GM12891 (cell line): ENCODE measurements at regions not wholly inside any gene's neighbourhood (a gene's known extent, or its start where the extent isn't known, plus 50 kb on each side); places are given as distances from the start of the nearest gene placed in this dataset.

Experiments
- POLR2A ChIP-seq: IDR thresholded peaks from 2 replicates; pipeline ENCODE4 v1.6.1; 2011; ENCODE audit warnings: low read depth, low read length, control low read depth
- POLR2AphosphoS5 ChIP-seq: IDR thresholded peaks from 2 replicates; pipeline ENCODE4 v1.6.1; 2011; ENCODE audit warnings: low read depth, low read length, control low read depth

DNA sequence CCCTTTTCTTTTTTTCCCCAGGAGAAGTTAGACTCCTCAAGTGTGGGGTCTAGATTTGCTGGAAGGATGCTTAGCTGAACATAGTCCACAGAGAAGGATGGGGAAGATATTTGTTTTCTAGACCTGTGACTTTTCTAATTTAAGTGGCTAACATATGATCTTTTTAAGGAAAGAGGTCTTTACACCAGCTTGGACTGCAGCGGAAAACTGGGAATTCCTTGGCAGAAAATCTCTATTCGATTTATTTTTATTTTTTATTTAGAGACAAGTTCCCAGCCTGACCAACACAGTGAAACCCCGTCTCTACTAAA, 148.4 kb downstream of the MYCN start:
- TF ChIP-seq POLR2A (no peak), POLR2AphosphoS5 (no peak)
